ENCODE measurements at regions not wholly inside any gene's neighbourhood (a gene's known extent, or its start where the extent isn't known, plus 50 kb on each side); places are given as distances from the start of the nearest gene placed in this dataset.

DNA sequence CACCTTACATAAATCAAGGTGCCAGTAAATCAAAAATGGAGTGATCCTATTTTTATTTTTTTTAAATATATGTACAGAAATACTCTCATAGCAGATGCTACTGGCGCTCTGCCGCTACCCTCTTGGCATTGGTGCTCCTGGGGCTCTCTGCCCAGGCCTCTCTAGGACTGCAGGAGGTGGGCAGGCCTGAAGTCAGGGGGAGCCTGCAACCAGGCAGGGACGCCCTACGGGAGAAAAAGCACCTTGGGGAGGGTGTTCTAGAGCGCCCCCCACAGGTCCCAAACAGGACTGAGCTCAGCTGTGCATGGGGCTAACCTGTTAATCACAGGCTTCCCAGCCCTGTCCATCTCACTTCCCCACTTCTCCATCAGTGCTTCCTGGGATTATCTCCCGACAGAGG is 192.5 kb downstream of the SHQ1 start:
- Histone ChIP-seq H3K9ac (replicated peaks; ENCODE audit: extremely low read depth, insufficient read depth, low read length) (no peak overlapping the region), H3K4me2 (ENCODE audit: insufficient read depth, low read length) (no peak overlapping the region), H3K79me2 (ENCODE audit: control insufficient read depth, insufficient read depth, low read length) (no peaks in the 10 kb centered on the region), H4K20me1 (replicated peaks; ENCODE audit: control insufficient read depth, extremely low read depth, insufficient read depth, low read length) (no peaks in the 10 kb centered on the region), H3K36me3 (ENCODE audit: control insufficient read depth in 2 of 2, extremely low read depth in 1 of 2, insufficient read depth in 2 of 2, low read length in 2 of 2) (no peaks in the 10 kb centered on the region), H3K27ac (ENCODE audit: insufficient read depth, low read depth, low read length) (no peak overlapping the region), H3K4me3 (replicated peaks in 1 of 3; ENCODE audit: insufficient read depth in 1 of 3, low read depth in 1 of 3, low read length in 3 of 3) (no peak overlapping the region), H3K9me1 (replicated peaks; ENCODE audit: control insufficient read depth, extremely low read depth, insufficient read depth, low read length) (no peaks in the 10 kb centered on the region), H3K4me1 (ENCODE audit: control insufficient read depth, extremely low read depth, insufficient read depth, low read length) (no peaks in the 10 kb centered on the region), H3K27me3 (ENCODE audit: control insufficient read depth in 2 of 2, insufficient read depth in 2 of 2, low read length in 2 of 2) (peaks cover 6 to 13% of the 10 kb centered on the region in 2 experiments), H2AFZ (ENCODE audit: low read depth, low read length) (no peak overlapping the region), H3K9me3 (replicated peaks; ENCODE audit: control insufficient read depth, insufficient read depth, low read length) (no peaks in the 10 kb centered on the region)
- FAIRE-seq = no peak
- ChIA-PET POLR2A (no interaction called here), CTCF (interaction anchor here (0.7 to 3.6 kb wide), 3 partner anchors 11 to 700 kb away, joined by 3 to 15 read pairs (median 3); no protein-coding TSS in a partner anchor)
- BruUV-seq (replicated peaks) = no TSS peak
- dilution Hi-C loops (cut with MboI; ENCODE audit: extremely low pct_ligation_motif_present, low sequenced_read_pairs) = no loop called here
- intact Hi-C loops (cut with micrococcal nuclease) = no loop called here
- TF ChIP-seq POLR2A (IDR thresholded peaks at IDR 0.05; ENCODE audit: low read depth, low read length) = no peak
- TF ChIP-seq, protein P1, sequence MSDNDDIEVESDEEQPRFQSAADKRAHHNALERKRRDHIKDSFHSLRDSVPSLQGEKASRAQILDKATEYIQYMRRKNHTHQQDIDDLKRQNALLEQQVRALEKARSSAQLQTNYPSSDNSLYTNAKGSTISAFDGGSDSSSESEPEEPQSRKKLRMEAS (IDR thresholded peaks at IDR 0.05; ENCODE audit: insufficient read depth, insufficient read length) = no peak
- TF ChIP-seq POLR2AphosphoS5 (IDR thresholded peaks at IDR 0.05; ENCODE audit: insufficient read depth, low read depth, low read length) = no peak
- no peak for TF ChIP-seq EZH2 (IDR thresholded peaks at IDR 0.05; ENCODE audit: borderline replicate concordance, low read depth, low read length, severe bottlenecking)
- no peak for DNase-seq (ENCODE audit: low read depth, low spot score)

DNA sequence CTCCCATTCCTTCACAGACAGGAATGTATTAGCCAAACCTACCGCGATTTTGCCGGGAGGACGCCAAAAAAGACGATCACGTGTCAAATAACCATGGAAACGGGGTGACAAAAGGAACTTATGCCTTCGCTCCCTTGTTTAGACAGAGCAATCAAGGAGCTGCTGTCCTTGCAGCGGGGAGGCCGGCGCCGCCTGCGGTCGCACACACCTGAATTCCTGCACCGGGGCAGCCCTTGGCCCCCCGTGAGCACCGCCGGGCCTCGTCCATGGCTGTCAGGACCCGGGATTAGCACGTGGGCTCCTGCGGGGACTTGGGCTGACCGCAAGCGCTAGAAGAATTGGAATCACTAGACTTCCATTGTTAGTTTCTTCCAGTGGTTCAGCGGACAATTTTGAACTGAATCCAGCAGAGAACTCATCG is 193.1 kb downstream of the SHQ1 start:
- no peak for TF ChIP-seq GATA2 (IDR thresholded peaks at IDR 0.05; ENCODE audit: insufficient read depth, insufficient read length, low read depth, low read length)
- no peak for TF ChIP-seq MYC (IDR thresholded peaks at IDR 0.05; ENCODE audit: low read depth, low read length)
- TF ChIP-seq EZH2 (IDR thresholded peaks at IDR 0.05; ENCODE audit: borderline replicate concordance, low read depth, low read length, severe bottlenecking) = no peak
- TF ChIP-seq POLR2A (IDR thresholded peaks at IDR 0.05; ENCODE audit: low read depth, low read length) = no peak
- no peak for TF ChIP-seq POLR2AphosphoS5 (IDR thresholded peaks at IDR 0.05; ENCODE audit: insufficient read depth, low read depth, low read length)
- no peak for TF ChIP-seq FOS (IDR thresholded peaks at IDR 0.05; ENCODE audit: borderline replicate concordance, insufficient read depth, low read length)
- TF ChIP-seq JUN (IDR thresholded peaks at IDR 0.05; ENCODE audit: borderline replicate concordance, insufficient read depth, insufficient read length, low read depth) = no peak
- TF ChIP-seq, protein P1 (IDR thresholded peaks at IDR 0.05; ENCODE audit: insufficient read depth, insufficient read length) = no peak
- TF ChIP-seq, protein P2, sequence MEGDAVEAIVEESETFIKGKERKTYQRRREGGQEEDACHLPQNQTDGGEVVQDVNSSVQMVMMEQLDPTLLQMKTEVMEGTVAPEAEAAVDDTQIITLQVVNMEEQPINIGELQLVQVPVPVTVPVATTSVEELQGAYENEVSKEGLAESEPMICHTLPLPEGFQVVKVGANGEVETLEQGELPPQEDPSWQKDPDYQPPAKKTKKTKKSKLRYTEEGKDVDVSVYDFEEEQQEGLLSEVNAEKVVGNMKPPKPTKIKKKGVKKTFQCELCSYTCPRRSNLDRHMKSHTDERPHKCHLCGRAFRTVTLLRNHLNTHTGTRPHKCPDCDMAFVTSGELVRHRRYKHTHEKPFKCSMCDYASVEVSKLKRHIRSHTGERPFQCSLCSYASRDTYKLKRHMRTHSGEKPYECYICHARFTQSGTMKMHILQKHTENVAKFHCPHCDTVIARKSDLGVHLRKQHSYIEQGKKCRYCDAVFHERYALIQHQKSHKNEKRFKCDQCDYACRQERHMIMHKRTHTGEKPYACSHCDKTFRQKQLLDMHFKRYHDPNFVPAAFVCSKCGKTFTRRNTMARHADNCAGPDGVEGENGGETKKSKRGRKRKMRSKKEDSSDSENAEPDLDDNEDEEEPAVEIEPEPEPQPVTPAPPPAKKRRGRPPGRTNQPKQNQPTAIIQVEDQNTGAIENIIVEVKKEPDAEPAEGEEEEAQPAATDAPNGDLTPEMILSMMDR (IDR thresholded peaks at IDR 0.05; ENCODE audit: extremely low read depth in 1 of 2, insufficient read depth in 1 of 2, low read depth in 1 of 2, low read length in 2 of 2) = no peak
- no peaks in the 10 kb centered on the region for H3K36me3 ChIP-seq (ENCODE audit: control insufficient read depth in 2 of 2, extremely low read depth in 1 of 2, insufficient read depth in 2 of 2, low read length in 2 of 2)
- H3K9me1 ChIP-seq (replicated peaks; ENCODE audit: control insufficient read depth, extremely low read depth, insufficient read depth, low read length) = no peaks in the 10 kb centered on the region
- peaks cover 6 to 13% of the 10 kb centered on the region in 2 experiments for H3K27me3 ChIP-seq (ENCODE audit: control insufficient read depth in 2 of 2, insufficient read depth in 2 of 2, low read length in 2 of 2)
- no peak overlapping the region for H3K4me3 ChIP-seq (replicated peaks in 1 of 3; ENCODE audit: insufficient read depth in 1 of 3, low read depth in 1 of 3, low read length in 3 of 3)
- CTCF ChIA-PET = interaction anchor here (3.6 kb wide), 1 partner anchor 11 kb away, joined by 15 read pairs; no protein-coding TSS in a partner anchor
- no TSS peak for BruUV-seq (replicated peaks)
- H3K4me2 ChIP-seq (ENCODE audit: insufficient read depth, low read length) = no peak overlapping the region
- H3K9me3 ChIP-seq (replicated peaks; ENCODE audit: control insufficient read depth, insufficient read depth, low read length) = no peaks in the 10 kb centered on the region
- POLR2A ChIA-PET = no interaction called here
- dilution Hi-C loops (cut with MboI; ENCODE audit: extremely low pct_ligation_motif_present, low sequenced_read_pairs) (no loop called here), intact Hi-C loops (cut with micrococcal nuclease) (no loop called here)
- FAIRE-seq (no peak), DNase-seq (ENCODE audit: low read depth, low spot score) (no peak)
- no peaks in the 10 kb centered on the region for H4K20me1 ChIP-seq (replicated peaks; ENCODE audit: control insufficient read depth, extremely low read depth, insufficient read depth, low read length)
- no peaks in the 10 kb centered on the region for H3K79me2 ChIP-seq (ENCODE audit: control insufficient read depth, insufficient read depth, low read length)
- no peaks in the 10 kb centered on the region for H3K4me1 ChIP-seq (ENCODE audit: control insufficient read depth, extremely low read depth, insufficient read depth, low read length)
- no peak overlapping the region for H2AFZ ChIP-seq (ENCODE audit: low read depth, low read length)
- no peak overlapping the region for H3K27ac ChIP-seq (ENCODE audit: insufficient read depth, low read depth, low read length)
- no peak overlapping the region for H3K9ac ChIP-seq (replicated peaks; ENCODE audit: extremely low read depth, insufficient read depth, low read length)

Measured in endothelial cell of umbilical vein (primary cell).